Umbilical cord (tissue), 1 donor: ENCODE measurements at regions not wholly inside any gene's neighbourhood (a gene's known extent, or its start where the extent isn't known, plus 50 kb on each side); places are given as distances from the start of the nearest gene placed in this dataset.
"Not testable (repeated sequence)": the region's sequence is repeated elsewhere in the genome, so short reads cannot be mapped to it uniquely, and the experiment has no call there.

Experiments used
- DNase-seq: peaks from one replicate; pipeline ENCODE4 v3.0.0-alpha.2; 2015; ENCODE audit warnings: low spot score

DNA sequence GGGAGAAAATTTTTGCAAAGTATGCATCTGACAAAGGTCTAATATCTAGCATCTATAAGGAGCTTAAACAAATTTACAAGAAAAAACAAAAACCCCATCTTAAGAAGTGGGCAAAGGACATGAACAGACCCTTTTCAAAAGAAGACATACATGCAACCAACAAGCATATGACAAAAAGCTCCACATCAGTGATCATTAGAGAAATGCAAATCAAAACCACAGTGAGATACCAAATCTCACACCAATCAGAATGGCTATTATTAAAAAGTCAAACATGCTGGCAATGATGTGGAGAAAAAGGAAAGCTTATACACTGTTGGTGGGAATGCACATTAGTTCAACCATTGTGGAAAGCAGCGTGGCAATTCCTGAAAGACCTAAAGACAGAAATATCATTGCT, 1645.2 kb upstream of the B3GALT2 start:
- DNase-seq: not testable (repeated sequence)

DNA sequence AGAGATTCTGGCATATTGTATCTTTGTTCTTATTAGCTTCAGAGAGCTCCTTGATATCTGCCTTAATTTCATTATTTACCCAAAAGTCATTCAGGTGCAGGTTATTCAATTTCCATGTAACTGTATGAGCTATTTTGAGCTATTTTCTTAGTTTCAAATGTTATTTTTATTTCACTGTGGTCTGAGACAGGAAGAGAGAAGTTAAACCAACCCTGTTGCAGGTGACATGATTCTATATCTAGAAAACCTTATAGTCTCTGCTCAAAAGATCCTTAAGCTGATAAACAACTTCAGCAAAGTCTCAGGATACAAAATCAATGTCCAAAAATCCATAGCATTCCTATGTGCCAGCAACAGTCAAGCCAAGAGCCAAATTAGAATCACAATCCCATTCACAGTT, 1644.0 kb upstream of the B3GALT2 start:
- no peak for DNase-seq

DNA sequence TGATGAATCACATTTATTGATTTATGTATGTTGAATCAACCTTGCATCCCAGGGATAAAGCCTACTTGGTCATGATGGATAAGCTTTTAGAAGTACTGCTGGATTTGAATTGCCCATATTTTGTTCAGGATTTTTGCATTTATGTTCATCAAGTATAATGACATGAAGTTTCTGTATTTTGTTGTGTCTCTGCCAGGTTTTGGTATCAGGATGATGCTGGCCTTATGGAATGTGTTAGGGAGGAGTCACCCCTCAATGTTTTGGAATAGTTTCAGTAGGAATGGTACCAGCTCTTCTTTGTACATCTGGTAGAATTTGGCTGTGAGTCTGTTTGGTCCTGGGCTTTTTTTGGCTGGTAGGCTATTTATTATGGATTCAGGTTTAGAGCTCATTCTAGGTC, 1643.1 kb upstream of the B3GALT2 start:
- DNase-seq: no peak

DNA sequence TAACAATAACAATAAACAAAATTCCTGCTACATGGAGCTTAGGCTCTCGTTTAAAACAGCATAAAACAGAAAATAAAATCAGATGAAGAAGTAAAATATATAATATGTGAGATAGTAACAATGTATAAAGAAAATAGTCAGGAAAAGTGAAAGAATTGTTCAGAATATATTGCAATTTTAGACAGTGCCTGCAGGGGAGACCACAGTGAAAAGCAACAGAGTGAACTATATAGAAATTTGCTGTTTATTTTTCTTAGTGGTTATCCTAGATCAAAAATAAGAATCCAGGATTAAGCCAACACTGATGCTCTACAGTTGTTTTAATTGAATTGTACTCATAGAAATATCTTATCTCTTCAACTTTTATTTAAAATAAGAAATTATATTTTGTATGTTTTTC, 1639.0 kb upstream of the B3GALT2 start:
- no peak for DNase-seq

DNA sequence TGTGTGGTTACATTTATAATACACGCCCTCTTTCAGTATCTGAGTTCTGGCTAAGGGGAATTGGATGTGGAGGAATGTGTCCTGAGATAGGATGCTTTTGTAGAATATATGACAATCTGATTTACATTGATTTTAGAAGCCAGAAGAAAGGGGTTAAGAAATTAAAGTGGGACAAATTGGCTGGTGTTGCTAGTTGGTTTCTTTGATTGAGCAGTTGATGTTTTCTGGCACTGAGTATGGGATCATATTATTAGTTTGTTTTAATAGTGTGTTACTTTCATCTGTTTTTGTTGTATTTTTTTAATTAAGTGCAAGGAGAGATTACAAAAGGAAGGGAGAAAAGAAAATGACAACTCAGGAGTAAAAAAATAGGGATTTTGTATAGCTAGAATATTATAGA, 1634.7 kb upstream of the B3GALT2 start:
- DNase-seq: no peak

DNA sequence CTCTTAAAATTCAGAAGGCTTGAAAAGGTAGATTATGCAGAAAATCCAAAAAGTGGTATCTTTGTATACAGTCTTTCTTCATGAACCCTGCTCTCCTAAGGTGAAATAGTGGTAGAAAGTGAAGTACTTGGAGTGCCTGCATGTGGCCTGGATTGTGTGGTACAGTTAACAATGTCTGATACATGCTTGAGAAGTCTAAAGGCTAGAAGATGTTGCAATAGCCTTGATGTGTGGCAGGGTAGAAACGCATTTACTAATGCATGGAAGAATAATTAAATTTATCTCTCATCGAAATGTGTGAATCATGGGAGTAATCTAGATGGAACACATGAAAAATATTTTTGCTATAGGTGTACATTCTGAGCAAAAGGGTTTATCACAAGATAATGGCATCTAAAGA, 1632.3 kb upstream of the B3GALT2 start:
- DNase-seq: no peak

DNA sequence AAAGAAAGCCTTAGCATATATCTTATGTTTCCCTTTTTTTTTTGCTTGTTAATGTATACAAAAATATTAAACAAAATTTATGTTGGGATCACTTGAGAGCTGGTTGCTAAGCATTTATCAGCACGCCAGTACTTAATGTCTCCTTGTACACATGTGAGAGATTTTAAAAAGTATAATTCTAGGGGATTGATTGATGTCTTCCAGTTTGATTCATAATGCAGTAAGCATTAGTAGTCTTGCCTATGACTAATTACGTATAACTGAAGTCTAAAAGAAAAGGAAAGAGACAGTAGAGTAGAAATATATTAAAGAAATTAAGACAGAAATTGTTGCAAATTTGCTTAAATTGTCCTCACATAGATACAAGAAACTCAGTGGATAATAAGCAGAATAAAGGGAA, 1630.4 kb upstream of the B3GALT2 start:
- no peak for DNase-seq

DNA sequence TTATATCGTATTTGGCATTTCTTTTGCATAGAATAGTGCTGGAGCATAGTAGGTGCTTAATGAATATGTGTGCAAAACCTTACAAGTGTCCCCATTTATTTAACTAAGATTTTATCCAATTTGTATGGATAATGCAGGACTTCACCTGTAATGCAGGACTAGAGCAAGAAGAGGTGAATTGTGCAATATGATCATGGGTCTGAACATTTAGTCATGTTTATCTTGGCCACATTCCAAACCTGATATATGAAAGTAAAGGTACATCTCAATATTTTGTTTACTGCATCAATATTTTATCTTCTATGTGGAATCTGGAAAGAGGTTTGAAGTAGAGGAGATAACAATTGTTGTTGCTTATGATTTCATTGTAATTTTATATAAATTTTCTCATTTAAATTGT, 1626.7 kb upstream of the B3GALT2 start:
- no peak for DNase-seq

DNA sequence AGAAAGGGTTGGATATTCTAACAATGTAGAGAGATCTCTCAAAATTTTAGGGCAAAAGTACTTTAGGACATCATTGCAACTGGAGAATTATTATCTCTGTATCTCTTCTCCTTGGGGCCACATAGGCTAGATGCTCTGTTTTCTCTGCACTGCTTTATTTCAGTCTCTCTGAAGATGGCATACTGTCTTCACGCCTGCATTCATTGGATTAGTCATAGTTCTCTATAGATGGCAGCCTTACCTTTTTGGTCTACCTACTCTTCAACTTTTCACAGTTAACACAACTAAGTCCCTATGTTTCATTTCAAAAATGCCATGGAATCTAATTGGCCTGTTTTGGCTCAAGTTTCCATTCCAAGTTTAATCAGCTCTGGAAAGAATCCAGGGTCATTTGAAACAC, 1623.3 kb upstream of the B3GALT2 start:
- no peak for DNase-seq

DNA sequence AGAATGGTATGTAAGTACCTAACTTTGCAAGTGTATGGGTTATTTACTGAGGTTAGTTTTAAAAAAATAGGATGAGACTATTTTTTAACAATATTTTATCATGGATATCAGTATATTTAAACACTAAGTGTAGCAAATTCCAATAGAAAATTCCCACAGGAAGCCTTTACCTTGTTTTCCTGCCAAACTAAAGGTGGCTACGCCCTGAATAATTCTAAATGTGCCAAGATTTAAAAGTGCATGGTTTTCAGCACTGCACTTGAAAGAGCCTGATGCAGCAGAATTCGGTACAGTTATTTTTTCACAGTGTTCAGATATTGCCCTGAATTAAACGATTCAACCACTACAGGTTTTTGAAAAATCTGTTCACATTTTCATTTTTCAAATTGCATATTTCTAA, 1622.8 kb upstream of the B3GALT2 start:
- no peak for DNase-seq

DNA sequence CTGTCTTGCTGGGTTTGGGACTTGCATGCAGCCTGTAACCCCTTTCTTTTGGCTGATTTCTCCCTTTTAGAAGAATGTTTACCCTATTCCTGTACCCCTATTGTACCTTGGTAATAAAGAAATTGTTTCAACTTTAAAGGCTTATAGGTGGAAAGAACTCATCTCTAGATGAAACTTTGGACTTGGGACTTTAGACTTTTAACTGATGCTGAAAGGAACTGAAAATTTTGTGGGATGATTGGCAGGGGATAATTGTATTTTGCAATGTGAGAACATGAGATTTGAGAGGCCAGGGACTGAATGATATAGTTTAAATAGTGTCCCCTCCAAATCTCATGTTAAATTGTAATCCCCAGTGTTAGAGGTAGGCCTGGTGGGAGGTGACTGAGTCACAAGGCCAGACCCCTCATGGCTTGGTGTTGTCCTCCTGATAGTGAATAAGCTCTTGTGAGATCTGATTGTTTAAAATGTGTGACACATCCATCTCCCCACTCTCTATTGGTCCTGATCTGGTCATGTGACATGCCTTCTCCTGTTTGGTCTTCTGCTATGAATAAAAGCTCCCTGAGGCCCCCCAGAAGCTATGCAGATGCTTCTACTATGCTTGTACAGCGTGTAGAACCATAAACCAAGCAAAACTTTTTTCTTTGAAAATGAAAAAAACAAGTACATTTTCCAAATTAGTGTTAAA, 1621.3 kb upstream of the B3GALT2 start:
- DNase-seq: no peak

DNA sequence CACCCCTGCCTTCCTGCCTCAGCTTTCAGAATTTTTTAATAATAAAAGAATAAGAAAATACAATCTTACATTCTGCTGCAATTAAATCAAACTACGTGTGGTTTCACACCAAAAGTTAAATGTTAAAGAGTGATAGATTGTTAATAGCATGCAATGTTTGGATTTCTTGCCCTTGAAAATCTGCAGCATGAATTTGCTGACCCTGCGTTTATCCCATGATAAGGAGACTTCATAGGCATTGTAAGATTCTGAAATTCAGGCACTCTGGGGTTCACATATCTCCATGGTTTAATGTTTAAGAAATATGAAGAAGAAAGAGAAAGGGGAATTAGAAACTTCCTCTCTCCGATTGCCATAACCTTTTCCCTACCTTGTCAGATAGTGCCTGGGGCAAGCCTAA, 1616.2 kb upstream of the B3GALT2 start:
- no peak for DNase-seq

DNA sequence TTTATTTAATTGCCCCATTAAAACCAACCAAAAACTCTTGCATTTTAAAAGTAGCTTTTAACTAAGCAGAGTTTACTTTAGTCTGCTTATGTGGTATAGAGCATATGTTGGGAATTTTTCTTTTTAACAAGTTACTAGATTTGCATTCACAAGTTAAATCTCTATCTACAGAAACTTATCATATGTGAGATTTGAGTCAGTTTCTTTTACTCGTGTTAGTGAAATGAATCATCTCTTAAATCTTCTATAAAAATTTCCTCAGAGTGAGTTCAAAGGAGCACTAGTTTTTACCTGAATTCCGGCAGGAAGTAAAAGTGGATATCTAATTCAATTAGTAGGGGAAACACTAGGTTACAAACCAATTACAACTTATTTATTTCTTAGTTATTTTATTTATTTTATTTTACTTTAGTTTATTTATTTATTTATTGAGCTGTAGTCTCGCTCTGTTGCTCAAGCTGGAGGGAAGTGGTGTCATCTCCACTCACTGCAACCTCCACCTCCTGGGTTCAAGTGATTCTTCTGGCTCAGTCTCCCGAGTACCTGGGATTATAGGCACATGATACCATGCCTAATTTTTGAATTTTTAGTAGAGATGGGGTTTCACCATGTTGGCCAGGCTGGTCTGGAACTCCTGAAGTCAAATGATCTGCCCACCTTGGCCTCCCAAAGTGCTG, 1609.6 kb upstream of the B3GALT2 start:
- no peak for DNase-seq

DNA sequence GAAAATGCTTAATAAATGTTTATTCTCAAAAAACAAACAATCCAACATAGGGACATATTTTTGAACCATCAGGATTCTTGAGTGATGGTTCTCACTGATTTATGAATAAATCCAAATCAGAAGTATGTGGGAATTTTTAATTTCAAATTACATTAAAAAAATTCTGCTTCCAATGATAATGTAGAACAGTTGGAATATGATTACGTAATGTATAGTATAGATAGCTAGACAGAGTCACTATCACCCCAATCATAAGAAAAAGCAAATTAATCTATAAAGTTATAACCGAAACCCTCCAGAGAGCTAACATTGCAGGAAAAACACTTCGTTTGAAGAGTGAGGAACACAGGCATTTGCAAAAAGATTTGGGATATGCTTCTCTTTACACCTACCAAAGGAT, 1600.6 kb upstream of the B3GALT2 start:
- no peak for DNase-seq

DNA sequence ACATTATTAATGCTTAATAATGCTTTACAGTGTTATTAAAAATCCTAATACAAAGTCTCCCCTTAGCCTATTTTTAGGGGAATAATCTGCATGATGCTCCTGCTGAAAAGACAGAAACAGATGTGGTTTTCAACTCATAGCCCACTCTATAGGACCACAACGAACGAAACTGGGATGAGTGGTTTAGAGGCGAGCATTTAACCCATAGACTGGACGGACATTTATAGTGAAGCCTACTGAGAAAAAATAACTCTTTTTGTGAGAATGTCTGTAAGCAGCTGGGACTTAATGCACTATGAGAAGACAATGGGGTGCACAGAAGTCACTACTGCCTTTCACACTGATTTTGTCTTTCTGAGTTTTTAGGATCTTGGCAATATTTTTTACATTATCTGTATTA, 1599.6 kb upstream of the B3GALT2 start:
- no peak for DNase-seq

DNA sequence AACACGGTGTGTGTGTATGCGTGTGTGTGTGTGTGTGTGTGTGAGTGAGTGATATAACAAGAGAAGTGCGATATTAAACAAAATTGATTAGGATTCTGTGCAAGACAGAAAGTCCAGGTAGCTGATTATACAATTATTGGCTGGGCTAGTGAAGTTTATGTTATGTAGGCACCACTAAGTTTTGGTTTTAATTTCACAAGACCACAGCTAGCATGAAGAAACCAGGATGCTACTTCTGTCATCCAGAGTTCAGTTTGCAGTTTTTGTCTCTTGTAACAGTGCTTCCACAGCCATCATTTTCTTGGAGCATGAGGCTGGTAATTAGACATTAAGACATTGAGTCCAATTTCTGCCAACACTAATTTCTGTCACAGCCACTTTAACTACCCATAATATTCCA, 1590.2 kb upstream of the B3GALT2 start:
- DNase-seq: no peak

DNA sequence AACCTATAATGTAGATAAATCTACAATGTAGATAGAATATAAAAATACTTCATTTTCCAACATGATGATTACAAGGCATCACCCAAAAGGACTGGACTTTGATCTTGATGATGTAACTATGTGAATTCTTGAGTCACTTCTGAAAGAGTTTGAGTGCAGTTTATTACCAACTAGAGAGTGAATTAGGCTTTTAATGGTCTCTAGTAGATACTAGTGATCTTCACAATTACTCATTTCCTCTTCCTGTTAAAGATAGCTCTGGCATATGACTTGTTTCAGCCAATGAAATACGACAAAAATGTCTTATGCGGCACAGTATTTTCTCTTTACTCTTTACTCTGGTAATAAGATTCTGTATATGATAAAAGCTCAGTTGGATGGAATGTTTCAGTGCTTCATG, 1588.1 kb upstream of the B3GALT2 start:
- DNase-seq: no peak

DNA sequence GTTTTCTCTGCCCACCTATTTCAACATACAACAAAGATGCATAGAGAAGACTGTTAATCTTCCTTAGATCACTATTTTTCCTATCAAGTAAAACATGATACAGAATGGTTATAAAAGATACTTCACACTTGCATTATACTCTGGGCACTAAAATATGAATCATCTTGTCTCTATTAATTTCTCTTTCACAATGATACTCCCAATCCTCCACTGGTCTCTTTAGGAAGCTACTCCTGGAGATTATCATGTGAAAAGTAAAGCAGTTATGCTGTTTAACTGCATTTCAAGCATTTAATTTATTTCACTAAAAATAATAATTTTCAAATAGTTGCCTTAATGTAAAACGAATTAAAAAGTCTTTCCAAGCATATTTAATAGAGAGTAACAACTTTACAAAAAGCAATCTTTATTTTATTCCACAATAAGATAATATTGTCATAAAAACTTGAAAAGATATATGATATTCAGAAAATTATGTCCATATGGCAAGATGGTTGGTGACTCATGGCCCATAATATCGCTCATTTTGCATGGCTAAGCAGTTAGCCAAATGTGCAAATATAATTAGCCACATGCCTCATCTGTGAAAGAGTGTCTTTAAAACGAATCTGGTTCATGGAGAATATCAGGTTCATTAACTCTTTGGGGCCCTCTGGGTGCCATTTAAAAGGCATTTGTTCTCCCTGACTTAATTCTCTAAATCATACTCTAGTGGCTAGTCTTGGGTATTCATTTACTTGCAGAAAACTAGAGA, 1569.0 kb upstream of the B3GALT2 start:
- DNase-seq: no peak

DNA sequence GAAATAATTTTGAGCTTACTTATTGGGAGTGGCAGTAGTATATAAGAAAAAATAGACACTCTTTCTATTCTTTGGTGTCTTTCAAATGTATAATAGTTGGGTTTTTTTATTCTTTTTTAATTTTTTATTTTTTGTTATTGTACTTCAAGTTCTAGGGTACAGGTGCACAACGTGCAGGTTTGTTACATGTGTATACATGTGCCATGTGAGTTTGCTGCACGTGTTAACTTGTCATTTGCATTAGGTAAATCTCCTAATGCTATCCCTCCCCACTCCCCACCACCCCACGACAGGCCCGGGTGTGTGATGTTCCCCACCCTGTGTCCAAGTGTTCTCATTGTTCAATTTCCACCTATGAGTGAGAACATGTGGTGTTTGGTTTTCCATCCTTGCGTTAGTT, 1552.4 kb upstream of the B3GALT2 start:
- DNase-seq: not testable (repeated sequence)

DNA sequence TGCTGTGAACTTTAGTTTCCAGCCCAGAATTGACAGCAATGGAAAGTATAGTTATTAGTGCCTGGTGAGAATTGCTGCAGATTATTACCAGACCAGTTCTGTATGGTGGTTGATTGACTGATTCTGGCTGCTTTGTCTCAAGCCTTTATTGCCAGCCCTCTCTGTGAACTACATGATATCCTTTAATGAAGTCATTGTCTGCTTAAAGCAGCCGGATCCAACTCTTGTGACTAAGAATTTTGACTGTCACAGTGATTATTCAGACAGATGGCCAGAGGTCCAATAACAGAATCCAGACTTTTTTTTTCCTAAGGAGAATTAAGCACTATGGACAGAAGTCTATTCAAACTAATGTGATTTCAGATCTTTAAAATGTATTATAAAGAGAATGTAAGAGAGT, 1548.6 kb upstream of the B3GALT2 start:
- no peak for DNase-seq

DNA sequence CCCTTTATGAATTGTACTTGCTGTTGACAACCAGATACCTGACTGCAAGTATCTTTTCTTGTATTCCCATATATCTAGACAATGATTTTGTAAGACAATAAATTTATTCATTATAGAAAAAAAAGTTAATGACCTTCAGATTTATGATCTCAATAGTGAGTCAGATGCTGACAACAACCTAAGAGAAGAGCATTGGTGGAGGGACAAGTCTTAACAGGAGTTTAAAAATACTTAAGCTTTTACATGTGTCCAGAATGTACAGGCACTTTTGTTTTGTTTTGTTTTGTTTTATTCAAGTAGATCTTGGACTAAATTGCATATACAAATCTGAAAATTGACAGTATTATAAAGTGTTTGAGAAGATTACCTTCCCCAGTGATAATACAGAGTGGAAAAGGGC, 1544.6 kb upstream of the B3GALT2 start:
- peak; percentile 10 for DNase-seq

DNA sequence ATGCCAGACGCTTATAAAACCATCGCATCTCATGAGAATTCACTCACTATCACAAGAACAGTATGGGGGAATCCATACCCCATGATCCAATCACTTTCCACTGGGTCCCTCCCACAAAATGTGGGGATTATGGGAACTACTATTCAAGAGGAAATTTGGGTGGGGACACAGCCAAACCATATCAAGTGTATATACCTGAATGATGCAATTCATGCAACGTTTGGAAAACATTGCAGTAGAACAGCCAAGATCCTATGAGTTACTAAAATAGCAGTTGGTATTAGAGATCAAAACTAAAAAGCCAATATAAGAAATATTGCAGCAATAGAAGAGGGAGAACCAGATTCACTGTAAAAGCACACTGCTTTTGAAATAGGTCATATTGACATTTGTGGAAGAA, 1543.9 kb upstream of the B3GALT2 start:
- DNase-seq: no peak

DNA sequence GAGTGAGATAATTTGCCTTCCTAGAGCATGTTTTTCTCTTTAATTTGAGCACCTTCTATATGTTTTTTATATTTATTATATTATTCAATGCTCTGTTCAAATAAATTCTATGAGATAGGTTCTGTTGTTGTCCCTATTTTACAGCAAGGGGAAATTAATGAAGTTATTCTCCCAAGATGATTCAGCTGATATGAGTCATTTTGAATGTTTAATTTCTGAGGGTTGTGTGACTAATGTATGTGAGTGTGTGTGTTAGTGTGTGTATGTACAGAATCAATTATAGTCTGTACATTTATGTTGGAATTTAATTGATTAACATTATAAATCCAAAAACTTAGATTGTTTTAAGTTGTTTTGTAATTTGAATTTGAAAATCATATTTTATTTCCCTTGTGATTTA, 1536.7 kb upstream of the B3GALT2 start:
- DNase-seq: no peak
